IMR-90 (cell line): ENCODE measurements at regions not wholly inside any gene's neighbourhood (a gene's known extent, or its start where the extent isn't known, plus 50 kb on each side); places are given as distances from the start of the nearest gene placed in this dataset.

ENCODE experiments used
- BHLHE40 ChIP-seq: fragments of 150-350 bp; IDR thresholded peaks from 2 replicates; pipeline ENCODE4 v1.6.1; 2016; ENCODE audit warnings: mild to moderate bottlenecking, low read depth, low read length
- CEBPB ChIP-seq: IDR thresholded peaks from 2 replicates; pipeline ENCODE4 v1.6.1; 2012; ENCODE audit warnings: low read depth, low read length, improper control_type of control experiment
- CHD1 ChIP-seq: IDR thresholded peaks from 2 replicates; pipeline ENCODE4 v1.6.1; 2012; ENCODE audit warnings: low read depth, low read length, improper control_type of control experiment
- MAZ ChIP-seq: IDR thresholded peaks from 2 replicates; pipeline ENCODE4 v1.6.1; 2012; ENCODE audit warnings: low read depth, mild to moderate bottlenecking, low read length, improper control_type of control experiment, moderate library complexity, borderline replicate concordance
- MXI1 ChIP-seq: IDR thresholded peaks from 2 replicates; pipeline ENCODE4 v1.6.1; 2012; ENCODE audit warnings: low read depth, mild to moderate bottlenecking, low read length, moderate library complexity, borderline replicate concordance
- NFE2L2 ChIP-seq: fragments of 150-350 bp; IDR thresholded peaks from 2 replicates; pipeline ENCODE4 v1.6.1; 2016; ENCODE audit warnings: low read depth, mild to moderate bottlenecking, low read length
- POLR2A ChIP-seq: IDR thresholded peaks from 2 replicates; pipeline ENCODE4 v1.6.1; 2012; ENCODE audit warnings: mild to moderate bottlenecking, low read depth, low read length
- RCOR1 ChIP-seq: IDR thresholded peaks from 2 replicates; pipeline ENCODE4 v1.6.1; 2012; ENCODE audit warnings: mild to moderate bottlenecking, low read length, improper control_type of control experiment; ENCODE audit not compliant: insufficient replicate concordance
- SMC3 ChIP-seq: fragments of 150-350 bp; IDR thresholded peaks from 2 replicates; pipeline ENCODE4 v1.6.1; 2016; ENCODE audit warnings: low read depth, mild to moderate bottlenecking, antibody characterized with exemption, low read length, moderate library complexity
- TF ChIP-seq, protein P1 (sequence below): conservative IDR thresholded peaks from 2 replicates; pipeline ENCODE4 v1.5.1; 2012; ENCODE audit warnings: mild to moderate bottlenecking, low read depth, low read length, improper control_type of control experiment

DNA sequence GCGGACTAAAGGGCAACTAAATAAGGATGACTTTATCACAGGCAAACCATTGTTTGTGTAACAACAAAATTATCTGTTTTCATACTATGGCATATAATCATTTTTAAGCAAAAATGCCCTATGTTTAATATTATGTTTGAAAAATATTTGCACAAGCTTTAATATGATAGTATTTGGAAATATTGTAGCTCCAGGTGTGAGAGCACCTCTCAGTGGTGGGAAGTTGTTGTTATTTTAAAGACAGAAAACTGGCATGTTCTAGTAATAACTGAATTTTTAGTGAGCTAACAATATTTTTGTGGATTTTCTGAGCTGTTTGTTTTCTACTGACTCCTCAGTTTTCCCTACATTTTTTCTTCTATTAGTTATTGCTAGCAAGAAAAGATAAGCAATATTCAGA lies 578.8 kb downstream of the KCNT2 start:
- TF ChIP-seq CEBPB (no peak), SMC3 (no peak), MAZ (no peak), MXI1 (no peak), POLR2A (no peak), CHD1 (no peak), RCOR1 (no peak), BHLHE40 (no peak), NFE2L2 (no peak)
- TF ChIP-seq, protein P1, sequence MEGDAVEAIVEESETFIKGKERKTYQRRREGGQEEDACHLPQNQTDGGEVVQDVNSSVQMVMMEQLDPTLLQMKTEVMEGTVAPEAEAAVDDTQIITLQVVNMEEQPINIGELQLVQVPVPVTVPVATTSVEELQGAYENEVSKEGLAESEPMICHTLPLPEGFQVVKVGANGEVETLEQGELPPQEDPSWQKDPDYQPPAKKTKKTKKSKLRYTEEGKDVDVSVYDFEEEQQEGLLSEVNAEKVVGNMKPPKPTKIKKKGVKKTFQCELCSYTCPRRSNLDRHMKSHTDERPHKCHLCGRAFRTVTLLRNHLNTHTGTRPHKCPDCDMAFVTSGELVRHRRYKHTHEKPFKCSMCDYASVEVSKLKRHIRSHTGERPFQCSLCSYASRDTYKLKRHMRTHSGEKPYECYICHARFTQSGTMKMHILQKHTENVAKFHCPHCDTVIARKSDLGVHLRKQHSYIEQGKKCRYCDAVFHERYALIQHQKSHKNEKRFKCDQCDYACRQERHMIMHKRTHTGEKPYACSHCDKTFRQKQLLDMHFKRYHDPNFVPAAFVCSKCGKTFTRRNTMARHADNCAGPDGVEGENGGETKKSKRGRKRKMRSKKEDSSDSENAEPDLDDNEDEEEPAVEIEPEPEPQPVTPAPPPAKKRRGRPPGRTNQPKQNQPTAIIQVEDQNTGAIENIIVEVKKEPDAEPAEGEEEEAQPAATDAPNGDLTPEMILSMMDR: no peak
